WI38 (cell line): ENCODE measurements at regions not wholly inside any gene's neighbourhood (a gene's known extent, or its start where the extent isn't known, plus 50 kb on each side); places are given as distances from the start of the nearest gene placed in this dataset.

Source experiments
- H3K4me3 ChIP-seq: 2 replicates; pipeline ENCODE4 v1.5.1; 2011; ENCODE audit warnings: low read depth, mild to moderate bottlenecking, control low read depth, low read length
- CTCF ChIP-seq: IDR thresholded peaks from 2 replicates; pipeline ENCODE4 v1.5.1; 2012; ENCODE audit warnings: low read depth, mild to moderate bottlenecking, control low read depth, low read length

- H3K4me3 ChIP-seq: no peak overlapping the region
- no peak for TF ChIP-seq CTCF
These were observed 56.6 kb upstream of the TEAD1 start for GRCh38 chr11:12617632-12618031.

GRCh38 chr11:12618743-12619540 lies 55.3 kb upstream of the TEAD1 start:
- no peak overlapping the region for H3K4me3 ChIP-seq
- TF ChIP-seq CTCF: no peak

- H3K4me3 ChIP-seq: no peak overlapping the region
- no peak for TF ChIP-seq CTCF
These were observed 50.4 kb upstream of the TEAD1 start for GRCh38 chr11:12623869-12624268.
